ENCODE measurements at regions not wholly inside any gene's neighbourhood (a gene's known extent, or its start where the extent isn't known, plus 50 kb on each side); places are given as distances from the start of the nearest gene placed in this dataset.

DNA sequence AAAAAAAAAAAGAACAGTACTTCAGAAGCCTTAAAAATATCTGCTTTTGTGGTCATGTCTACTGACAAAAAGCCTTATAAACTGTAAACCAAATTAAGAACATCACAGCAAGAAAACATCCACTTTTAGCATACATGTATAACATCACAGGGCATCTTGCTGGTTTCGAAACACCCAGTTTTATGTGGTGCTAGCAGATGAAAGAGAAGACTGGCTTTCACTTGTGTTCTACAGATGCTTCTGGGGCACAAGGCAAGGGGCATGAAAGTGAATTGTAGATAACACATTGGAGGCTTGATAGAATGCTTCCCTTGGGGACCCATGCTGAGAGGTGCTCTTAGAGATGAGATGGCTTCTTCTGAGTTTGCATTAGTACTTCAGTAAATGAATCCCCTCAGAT, 543.7 kb upstream of the PKN2 start:
- intact Hi-C loops (cut with DNase I, micrococcal nuclease) = no loop called here
- no peak for DNase-seq
- no peak for ATAC-seq

DNA sequence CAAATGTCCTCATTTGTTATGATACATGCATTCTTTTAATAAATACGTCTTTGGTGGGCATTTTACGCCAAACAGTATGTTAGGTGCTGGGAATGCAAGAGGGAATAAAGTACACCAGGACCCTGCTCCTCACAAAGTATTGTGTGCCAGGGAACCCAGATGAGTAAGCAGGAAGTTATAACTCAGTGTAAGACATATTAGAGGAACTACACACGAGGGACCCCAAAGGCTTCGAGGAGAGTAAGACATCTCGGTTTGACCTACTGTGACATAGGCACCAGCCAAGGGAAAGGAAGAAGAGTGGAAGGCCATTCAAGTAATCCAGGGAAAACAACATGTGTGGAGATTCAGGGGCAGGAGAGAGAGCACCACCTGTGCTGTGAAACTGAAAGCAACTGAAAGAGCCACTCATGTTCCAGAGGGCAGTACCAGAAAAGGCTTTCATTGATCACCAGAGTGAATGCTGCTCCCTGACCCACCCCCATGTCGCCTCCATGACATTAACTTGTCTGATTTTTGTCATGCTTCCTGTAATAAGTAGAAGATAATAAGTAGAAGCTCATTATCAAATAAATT, 542.5 kb upstream of the PKN2 start:
- intact Hi-C loops (cut with DNase I, micrococcal nuclease) = no loop called here
- ATAC-seq (peak; percentile 40), DNase-seq (peak in 1 of 2 donors; percentile 3)

DNA sequence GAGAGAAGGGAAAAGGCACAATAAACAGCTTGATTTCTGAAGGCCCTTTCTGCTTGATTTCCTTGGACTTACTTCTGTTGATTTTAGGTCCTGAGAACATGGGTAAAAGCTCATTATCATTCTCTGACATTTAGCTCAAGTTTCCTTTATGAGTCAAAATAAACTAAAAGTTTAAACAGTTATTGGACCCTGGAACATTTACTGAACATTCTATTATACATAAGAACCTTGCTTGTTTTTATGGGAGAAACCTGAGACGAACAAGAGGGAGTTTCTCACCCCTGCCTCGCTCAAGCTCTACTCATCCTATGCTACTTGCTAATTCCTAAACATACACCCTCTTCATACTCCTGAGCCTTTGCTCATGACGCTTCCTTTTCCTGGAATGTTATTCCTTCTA, 538.3 kb upstream of the PKN2 start:
- no peak for DNase-seq
- ATAC-seq = no peak

DNA sequence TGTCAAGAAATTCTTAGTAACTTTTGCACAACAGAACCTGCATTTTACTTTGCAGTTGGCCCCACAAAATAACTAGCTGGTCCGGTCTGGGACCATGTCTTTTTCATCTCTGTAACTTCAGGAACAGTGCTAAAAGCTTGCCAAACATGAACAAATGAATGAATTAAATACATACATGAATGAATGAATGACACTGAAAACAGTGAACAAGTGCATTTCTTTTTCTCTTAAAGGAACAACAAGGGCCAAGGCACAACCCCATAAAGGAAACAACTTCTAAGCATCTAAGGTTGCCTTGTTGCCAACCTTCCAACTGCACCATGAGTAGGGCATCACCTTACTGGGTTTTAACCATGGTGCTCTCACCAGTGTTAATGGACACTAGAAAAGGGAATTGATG, 534.4 kb upstream of the PKN2 start:
- DNase-seq = no peak
- intact Hi-C loops (cut with DNase I, micrococcal nuclease) = no loop called here
- no peak for ATAC-seq

More for the DNA sequence above, 538.3 kb upstream of the PKN2 start:
- intact Hi-C loops (cut with DNase I, micrococcal nuclease) = no loop called here

DNA sequence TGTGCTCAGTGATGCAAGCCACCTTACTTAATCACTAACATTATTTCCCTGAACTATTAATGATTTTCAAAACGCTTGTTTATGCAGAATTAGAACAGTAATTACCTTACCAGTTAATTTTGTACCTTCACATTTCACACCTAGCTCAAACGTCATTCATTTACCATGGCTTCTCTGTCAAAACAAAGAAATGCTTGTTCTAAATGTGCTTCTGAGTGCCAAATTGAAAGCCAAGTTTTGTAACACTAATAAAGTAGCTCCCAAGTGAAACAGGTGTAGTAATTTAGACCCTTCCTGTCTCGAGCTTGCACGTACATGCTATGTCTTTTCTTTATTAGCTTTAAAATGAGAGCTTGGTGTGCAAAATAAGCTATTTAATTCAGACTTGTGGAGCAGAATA, 533.7 kb upstream of the PKN2 start:
- ATAC-seq (no peak), DNase-seq (no peak)
- intact Hi-C loops (cut with DNase I, micrococcal nuclease) = no loop called here

DNA sequence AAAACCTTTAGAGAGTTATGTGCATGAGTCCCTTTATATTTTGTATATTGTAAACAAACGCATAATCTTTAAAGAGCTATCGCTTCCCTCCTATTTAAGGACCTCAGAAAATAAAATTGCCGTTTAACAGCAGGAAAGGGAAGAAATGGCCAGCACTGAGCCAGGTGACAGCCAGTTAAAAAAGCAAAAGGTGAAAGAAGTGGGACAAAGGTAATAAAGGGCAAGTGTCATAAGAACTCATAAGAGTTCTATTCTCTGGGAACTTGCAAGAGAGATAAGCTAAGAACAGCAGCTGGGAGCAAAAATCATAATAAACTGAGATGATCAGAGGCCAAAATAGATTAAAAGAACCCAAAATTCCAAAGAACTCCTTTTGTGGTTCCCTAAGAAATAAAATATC, 520.9 kb upstream of the PKN2 start:
- DNase-seq (no peak), ATAC-seq (peak; percentile 85)
- intact Hi-C loops (cut with DNase I, micrococcal nuclease) = no loop called here

DNA sequence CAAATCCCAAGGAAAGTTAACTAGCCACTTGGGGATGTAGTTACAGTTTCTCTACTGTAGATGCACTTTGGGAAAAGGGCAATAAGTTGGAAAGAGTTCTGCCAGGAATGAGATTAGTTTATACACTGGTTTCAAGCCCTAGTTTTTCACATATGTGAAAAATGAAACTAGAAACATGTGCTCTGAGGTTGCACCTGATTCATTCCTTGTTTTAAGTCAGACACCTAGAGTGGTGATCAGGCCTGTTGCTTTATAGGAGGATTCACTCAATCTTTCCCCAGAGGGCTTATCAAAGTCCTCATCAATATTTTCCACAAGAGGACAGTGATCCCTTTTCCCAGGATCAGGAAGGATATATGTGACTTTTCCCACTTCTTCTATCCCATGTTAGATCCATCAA, 515.9 kb upstream of the PKN2 start:
- intact Hi-C loops (cut with DNase I, micrococcal nuclease) = no loop called here

DNA sequence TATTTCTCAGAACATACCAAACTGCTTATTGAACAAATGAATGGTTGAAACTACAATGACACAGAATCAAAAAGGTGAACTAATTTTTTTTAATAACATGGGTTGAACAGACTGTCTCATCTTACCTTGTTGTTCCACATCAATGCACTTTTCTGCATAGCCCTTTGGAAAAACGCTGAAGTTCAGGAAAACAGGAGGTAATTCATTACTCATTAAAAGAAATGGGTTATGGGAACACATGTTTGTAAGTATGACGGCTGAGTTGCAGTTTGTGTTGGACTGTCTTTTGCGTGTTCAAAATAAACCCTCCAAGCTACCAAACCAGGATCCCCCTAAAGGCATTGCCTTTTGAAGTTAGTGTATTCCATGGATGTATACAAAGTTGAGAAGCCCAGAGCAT, 514.9 kb upstream of the PKN2 start:
- ATAC-seq = no peak
- intact Hi-C loops (cut with DNase I, micrococcal nuclease) = no loop called here
- no peak for DNase-seq

More for the DNA sequence above, 515.9 kb upstream of the PKN2 start:
- ATAC-seq = no peak
- no peak for DNase-seq

DNA sequence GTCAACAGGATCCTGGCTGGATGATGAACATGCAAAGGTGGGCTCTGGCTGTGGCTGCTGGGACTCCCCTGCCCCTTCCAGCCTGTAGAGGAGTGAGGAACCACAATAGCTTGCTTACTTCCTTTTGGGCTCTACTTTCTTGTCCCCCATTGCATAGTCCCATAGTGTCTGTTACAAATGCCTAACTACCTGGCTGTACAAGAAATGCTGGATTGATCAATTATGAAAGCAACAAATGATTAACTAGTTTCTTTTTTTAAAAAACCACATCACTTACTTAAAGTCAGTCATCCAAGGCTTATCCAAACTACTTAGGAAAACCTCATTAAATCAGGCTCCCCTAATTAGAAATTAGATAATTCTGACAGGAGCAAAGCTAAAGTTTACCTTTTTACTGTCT, 514.1 kb upstream of the PKN2 start:
- DNase-seq (no peak), ATAC-seq (no peak)
- intact Hi-C loops (cut with DNase I, micrococcal nuclease) = no loop called here

DNA sequence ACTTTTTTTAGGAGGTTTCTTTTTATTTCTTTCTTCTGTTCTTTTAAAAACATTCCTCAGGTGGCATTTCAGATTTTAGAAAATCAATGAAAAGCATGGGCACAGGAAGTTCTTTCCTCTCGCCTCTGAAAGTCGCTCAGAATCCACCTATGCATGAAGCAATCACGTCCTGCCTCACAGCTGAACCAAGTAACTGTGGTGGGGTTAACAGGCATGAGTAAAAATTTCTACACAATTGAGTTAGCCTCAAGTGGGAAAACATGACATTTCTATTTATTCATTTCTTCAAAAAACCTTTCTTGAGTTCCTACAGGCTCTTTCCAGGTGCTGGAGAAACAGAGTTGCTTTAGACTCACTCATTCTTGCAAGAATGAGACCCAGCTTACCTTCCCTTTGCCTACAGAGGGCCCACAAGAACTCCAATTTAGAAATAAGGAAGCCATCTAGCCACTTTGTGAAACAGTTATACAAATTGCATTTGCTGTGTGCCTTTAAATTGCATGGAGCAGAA, 508.9 kb upstream of the PKN2 start:
- DNase-seq = no peak
- intact Hi-C loops (cut with DNase I, micrococcal nuclease) = no loop called here
- ATAC-seq = peak; percentile 24

DNA sequence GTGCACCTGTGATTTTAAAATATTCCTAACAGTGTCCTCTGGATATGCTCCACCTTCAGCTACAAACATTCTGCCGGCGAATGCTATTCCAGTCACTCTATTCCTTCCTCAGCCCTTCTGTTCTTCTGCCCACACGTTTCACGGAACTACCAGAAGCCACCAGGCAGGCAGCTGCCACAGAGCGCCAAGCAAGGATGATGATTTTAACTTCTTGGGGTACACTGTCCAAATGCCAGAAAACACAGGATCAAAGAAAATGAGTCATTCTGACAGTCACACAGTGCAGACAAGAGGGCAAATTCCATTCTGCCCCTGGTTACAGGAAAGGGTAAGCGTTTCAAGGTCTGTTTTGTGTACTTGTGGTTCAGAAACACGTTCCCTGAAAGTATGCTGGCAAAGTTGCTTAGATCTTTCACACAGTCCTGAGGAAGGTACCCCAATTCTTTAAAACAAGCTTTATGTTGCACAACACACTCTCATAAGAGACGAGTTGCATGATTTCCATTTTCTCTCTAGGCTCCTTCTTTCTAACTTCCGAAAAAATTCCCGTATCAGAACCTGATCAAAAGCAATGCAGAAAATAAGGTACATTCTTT, 508.3 kb upstream of the PKN2 start:
- peak; percentile 12 to 30 for DNase-seq
- ATAC-seq = peak; percentile 61
- intact Hi-C loops (cut with DNase I, micrococcal nuclease) = no loop called here

DNA sequence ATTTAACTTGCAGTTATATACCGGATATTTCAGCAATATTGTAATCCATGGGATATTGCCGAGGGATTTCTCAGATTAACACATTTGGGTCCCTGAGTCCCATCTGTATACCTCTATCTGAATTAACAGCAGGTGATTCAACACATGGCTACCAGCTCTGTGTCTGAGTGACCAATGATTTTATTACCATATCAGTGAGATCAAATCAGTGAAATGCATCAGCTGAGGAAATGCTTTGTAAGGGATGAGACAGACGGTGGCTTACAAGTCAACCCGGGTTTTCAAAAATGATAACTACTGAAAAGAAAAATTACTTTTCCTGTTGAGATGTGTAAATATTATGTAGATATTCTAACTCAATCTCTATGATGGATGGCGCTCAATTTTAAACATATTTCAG, 504.1 kb upstream of the PKN2 start:
- ATAC-seq = no peak
- intact Hi-C loops (cut with DNase I, micrococcal nuclease) = loop anchor here in 1 of 2 donors (5.0 kb wide), 1 partner anchor 122 kb away; no protein-coding TSS in a partner anchor
- DNase-seq = no peak

DNA sequence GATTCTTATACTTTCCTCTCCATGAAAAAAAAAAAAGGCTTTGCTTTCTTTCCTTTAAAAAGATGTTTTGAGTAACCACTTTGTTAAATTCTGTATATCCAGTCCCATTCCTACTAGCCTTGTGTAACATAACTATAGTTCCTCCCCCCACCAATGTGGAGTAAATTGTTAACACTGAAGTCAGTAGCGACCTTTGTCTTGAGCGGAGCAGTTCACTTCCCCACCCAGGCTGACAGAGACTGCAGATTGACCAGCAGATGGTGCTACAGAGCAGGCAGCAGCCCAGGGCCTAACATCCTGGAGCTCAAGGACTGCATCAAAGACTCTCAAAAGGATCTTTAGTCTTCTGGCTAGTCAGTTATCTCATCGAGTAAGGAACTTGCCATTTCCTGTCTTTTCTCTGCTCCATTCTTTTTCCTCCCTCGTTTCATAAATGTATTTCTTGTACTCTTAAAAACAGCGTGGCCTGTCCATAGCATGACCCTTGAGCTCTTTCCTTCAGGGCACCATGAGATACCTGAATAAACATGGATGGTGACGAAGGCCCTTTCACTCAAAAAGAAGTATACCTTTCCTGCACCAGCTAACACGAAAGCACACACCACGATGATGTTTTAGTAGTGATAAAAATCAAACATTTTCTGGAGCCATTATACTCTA, 503.5 kb upstream of the PKN2 start:
- intact Hi-C loops (cut with DNase I, micrococcal nuclease) = loop anchor here in 1 of 2 donors (5.0 kb wide), 1 partner anchor 122 kb away; no protein-coding TSS in a partner anchor
- DNase-seq (peak; percentile 72 to 81), ATAC-seq (peak; percentile 96)

DNA sequence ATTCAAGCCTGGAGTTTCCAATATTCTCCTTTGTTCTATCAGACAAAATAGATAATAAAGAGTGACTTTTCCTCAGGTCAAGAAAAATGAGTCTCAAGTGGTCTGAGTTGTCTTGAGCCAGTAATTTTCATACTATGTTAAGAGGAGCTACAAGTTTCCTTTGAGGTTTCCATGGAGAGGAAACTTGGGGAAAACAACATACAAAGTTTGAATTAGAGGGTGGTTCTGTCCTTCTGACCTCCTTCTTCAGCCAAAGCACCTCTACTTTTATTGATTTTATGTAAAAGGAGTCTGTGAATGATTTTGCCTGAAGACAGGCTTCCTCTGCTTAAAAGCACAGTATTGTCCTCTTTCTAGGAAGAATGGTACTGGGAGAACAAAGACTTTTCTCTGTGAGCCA, 497.2 kb upstream of the PKN2 start:
- DNase-seq (no peak), ATAC-seq (no peak)
- intact Hi-C loops (cut with DNase I, micrococcal nuclease) = no loop called here

DNA sequence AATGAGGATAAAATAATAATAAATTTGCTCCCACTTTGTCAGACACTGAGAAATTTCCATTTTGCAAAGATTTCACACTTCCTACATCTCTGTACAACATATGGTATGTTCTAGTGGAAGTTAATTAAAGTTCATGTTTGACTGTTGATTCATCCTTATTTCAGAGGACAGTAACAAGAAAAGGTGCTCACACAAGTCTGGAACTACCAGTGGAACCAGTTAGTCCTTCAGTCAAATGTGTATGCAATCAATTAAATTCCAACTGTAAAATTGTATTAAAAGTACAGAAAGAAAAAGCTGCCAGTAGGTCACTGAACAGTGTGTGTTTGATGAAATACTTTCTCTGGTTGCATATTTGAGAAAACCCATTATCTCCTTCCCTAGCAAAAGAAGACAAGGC, 496.0 kb upstream of the PKN2 start:
- no peak for ATAC-seq
- no peak for DNase-seq
- intact Hi-C loops (cut with DNase I, micrococcal nuclease) = no loop called here

DNA sequence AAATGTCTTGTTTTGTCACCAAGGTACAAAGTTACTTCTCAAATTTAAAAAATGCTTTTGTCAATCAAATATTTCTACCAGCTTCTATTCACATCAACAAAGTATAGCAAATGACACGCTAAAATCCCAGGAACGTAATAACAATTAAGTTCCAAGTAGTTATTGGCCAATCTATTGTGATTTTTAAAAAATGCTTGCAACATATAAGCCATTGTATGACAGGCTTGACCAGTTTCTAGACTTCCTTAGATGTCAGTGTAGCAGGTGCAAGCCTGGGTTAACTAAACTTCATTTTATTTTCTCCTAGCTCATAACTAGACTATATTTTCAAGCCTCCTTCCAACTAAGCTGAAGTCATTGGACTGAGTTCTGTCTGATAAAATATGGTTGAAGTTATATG, 494.5 kb upstream of the PKN2 start:
- intact Hi-C loops (cut with DNase I, micrococcal nuclease) = no loop called here
- no peak for ATAC-seq
- DNase-seq = no peak

DNA sequence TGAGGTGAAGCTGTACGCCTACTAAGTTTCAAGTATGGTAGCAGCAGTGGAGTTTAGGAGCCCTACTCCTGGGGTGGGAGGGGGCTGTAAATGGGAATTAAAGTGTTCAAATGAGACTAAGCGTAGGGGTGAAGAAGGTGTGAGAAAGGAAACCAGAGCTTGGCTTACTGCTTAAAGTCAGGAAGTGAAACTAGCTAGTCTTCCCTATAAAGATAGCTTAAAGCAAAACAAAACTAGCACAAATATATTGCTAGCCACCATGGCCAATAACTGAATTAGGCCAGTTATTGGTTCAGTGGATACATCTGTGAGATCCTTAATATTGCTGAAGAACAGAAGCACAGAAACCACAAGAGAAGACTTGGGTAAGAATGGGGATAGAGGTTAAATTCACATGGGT, 492.2 kb upstream of the PKN2 start:
- intact Hi-C loops (cut with DNase I, micrococcal nuclease) = no loop called here
- DNase-seq = no peak
- ATAC-seq = no peak

DNA sequence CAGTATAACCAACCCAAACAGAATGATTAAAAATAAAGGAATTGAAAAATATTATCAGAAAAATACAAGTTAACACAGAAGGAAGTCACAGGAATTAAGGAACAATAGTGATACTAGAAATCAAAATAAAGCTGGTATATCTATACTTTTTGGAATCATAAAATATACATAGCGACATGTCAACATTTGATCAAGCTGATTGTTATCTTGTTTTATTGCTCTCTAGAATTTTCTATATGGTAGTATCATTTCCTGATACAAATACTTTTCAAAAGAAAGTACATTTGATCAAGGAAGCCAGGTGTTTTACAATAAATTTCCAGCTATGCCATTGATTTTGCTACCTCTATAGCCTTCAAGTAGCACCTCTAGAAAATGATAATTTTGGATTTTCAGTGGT, 489.5 kb upstream of the PKN2 start:
- intact Hi-C loops (cut with DNase I, micrococcal nuclease) = no loop called here
- ATAC-seq (peak; percentile 90), DNase-seq (no peak)

DNA sequence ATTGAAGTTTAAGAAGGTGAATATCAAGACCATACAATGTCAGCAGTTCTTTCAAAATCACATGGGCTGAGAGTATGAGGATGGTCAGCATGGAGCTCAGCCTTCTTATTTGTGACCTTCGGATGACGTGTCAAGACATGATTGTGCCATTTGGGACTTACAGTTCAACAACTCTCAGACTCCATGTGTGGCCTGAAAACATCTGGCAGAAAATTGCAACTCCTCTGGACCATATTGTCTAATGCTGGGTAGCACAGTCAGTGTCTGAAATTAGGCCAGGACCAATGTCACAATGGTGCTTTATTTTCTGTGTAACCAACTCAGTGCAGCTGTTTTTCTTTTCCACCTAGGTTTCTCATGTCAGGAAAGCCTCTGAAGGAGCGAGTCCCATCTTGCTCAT, 483.5 kb upstream of the PKN2 start:
- intact Hi-C loops (cut with DNase I, micrococcal nuclease) = no loop called here
- ATAC-seq = no peak
- DNase-seq = no peak

DNA sequence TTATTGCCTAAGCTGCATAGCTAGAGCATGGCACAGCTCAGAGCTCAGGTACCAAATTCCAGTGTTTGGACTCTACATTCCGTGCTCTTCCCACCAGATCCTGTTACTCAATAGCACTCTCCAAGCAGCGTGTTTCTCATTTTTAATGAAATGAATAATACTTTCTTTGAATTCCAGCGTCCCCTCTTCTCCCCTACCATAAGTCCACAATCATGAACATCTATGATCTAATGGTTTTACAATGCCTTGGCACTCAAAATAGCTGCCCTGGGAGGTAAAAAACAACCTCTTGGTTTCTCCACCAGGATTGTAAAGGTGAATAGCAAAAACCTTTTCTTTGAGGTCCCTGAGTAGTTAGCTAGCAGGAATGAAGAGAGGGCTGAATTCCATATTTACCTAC, 480.0 kb upstream of the PKN2 start:
- DNase-seq = no peak
- ATAC-seq = no peak
- intact Hi-C loops (cut with DNase I, micrococcal nuclease) = no loop called here
